ENCODE measurements at regions not wholly inside any gene's neighbourhood (a gene's known extent, or its start where the extent isn't known, plus 50 kb on each side); places are given as distances from the start of the nearest gene placed in this dataset.

- DNase-seq (ENCODE audit: low spot score), result no peak
Observed at GRCh38 chr1:238119060-238119459, 228.3 kb upstream of the ZP4 start.

- no peak for DNase-seq (ENCODE audit: low spot score)
Observed at GRCh38 chr1:238115852-238116251, 225.1 kb upstream of the ZP4 start.

- DNase-seq (ENCODE audit: low spot score), result no peak
Observed at GRCh38 chr1:238112952-238113621, 222.4 kb upstream of the ZP4 start.

- DNase-seq (ENCODE audit: low spot score), result no peak
Observed at GRCh38 chr1:238111516-238111915, 220.8 kb upstream of the ZP4 start.

- no peak for DNase-seq (ENCODE audit: low spot score)
Observed at GRCh38 chr1:238111081-238111480, 220.4 kb upstream of the ZP4 start.

- no peak for DNase-seq (ENCODE audit: low spot score)
Observed at GRCh38 chr1:238108417-238108816, 217.7 kb upstream of the ZP4 start.

- DNase-seq (ENCODE audit: low spot score), result no peak
Observed at GRCh38 chr1:238107322-238107721, 216.6 kb upstream of the ZP4 start.

GRCh38 chr1:238104752-238105151 lies 214.0 kb upstream of the ZP4 start:
- DNase-seq (ENCODE audit: low spot score), result no peak

- DNase-seq (ENCODE audit: low spot score), result no peak
Observed at GRCh38 chr1:238101923-238102322, 211.2 kb upstream of the ZP4 start.

GRCh38 chr1:238099871-238100270 lies 209.1 kb upstream of the ZP4 start:
- no peak for DNase-seq (ENCODE audit: low spot score)

- DNase-seq (ENCODE audit: low spot score), result no peak
Observed at GRCh38 chr1:238089615-238090014, 198.9 kb upstream of the ZP4 start.

- peak; percentile 5 for DNase-seq (ENCODE audit: low spot score)
Observed at GRCh38 chr1:238088560-238089290, 198.0 kb upstream of the ZP4 start.

GRCh38 chr1:238073991-238074390 lies 183.3 kb upstream of the ZP4 start:
- DNase-seq (ENCODE audit: low spot score), result no peak

- DNase-seq (ENCODE audit: low spot score), result no peak
Observed at GRCh38 chr1:238071061-238071460, 180.3 kb upstream of the ZP4 start.

- peak; percentile 33 for DNase-seq (ENCODE audit: low spot score)
Observed at GRCh38 chr1:238063454-238063853, 172.7 kb upstream of the ZP4 start.

- peak; percentile 28 for DNase-seq (ENCODE audit: low spot score)
Observed at GRCh38 chr1:238061967-238062613, 171.4 kb upstream of the ZP4 start.

GRCh38 chr1:238060061-238060460 lies 169.3 kb upstream of the ZP4 start:
- no peak for DNase-seq (ENCODE audit: low spot score)

GRCh38 chr1:238052496-238053266 lies 162.0 kb upstream of the ZP4 start:
- no peak for DNase-seq (ENCODE audit: low spot score)

GRCh38 chr1:238029126-238029525 lies 138.4 kb upstream of the ZP4 start:
- no peak for DNase-seq (ENCODE audit: low spot score)

- DNase-seq (ENCODE audit: low spot score), result no peak
Observed at GRCh38 chr1:238027366-238027765, 136.6 kb upstream of the ZP4 start.

GRCh38 chr1:238023137-238023536 lies 132.4 kb upstream of the ZP4 start:
- no peak for DNase-seq (ENCODE audit: low spot score)

GRCh38 chr1:238018214-238018613 lies 127.5 kb upstream of the ZP4 start:
- DNase-seq (ENCODE audit: low spot score), result no peak
